ENCODE measurements at regions not wholly inside any gene's neighbourhood (a gene's known extent, or its start where the extent isn't known, plus 50 kb on each side); places are given as distances from the start of the nearest gene placed in this dataset.

DNA sequence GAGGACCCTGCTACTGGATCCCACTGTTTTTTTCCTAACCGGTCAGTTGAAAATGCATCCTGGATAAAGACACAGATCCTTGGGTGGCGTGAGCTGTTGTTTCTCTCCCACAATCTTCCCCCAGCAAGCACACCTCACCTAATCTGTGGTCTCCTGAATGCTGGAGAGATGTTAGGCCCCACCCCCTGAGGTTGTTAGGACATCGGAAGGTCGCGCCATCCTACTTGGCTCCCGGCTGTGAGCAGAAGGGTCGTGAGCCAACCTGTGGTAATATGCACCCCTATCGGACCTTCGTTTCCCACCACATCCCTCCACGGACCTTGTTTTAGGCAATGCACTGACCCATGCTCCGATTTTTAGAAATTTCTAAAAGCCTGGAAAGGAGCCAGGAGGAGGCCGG, 89.9 kb upstream of the IPO9 start:
- TF ChIP-seq, protein P1, sequence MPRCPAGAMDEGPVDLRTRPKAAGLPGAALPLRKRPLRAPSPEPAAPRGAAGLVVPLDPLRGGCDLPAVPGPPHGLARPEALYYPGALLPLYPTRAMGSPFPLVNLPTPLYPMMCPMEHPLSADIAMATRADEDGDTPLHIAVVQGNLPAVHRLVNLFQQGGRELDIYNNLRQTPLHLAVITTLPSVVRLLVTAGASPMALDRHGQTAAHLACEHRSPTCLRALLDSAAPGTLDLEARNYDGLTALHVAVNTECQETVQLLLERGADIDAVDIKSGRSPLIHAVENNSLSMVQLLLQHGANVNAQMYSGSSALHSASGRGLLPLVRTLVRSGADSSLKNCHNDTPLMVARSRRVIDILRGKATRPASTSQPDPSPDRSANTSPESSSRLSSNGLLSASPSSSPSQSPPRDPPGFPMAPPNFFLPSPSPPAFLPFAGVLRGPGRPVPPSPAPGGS (IDR thresholded peaks at IDR 0.05; ENCODE audit: borderline replicate concordance, insufficient read depth, low read depth, low read length, poor library complexity, severe bottlenecking): no peak
- TF ChIP-seq, protein P2, sequence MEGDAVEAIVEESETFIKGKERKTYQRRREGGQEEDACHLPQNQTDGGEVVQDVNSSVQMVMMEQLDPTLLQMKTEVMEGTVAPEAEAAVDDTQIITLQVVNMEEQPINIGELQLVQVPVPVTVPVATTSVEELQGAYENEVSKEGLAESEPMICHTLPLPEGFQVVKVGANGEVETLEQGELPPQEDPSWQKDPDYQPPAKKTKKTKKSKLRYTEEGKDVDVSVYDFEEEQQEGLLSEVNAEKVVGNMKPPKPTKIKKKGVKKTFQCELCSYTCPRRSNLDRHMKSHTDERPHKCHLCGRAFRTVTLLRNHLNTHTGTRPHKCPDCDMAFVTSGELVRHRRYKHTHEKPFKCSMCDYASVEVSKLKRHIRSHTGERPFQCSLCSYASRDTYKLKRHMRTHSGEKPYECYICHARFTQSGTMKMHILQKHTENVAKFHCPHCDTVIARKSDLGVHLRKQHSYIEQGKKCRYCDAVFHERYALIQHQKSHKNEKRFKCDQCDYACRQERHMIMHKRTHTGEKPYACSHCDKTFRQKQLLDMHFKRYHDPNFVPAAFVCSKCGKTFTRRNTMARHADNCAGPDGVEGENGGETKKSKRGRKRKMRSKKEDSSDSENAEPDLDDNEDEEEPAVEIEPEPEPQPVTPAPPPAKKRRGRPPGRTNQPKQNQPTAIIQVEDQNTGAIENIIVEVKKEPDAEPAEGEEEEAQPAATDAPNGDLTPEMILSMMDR (IDR thresholded peaks at IDR 0.05 in 2 of 3, conservative IDR thresholded peaks at IDR 0.05 in 1 of 3; ENCODE audit: control insufficient read depth in 2 of 3, extremely low read depth in 1 of 3, insufficient read depth in 1 of 3, low read depth in 3 of 3, low read length in 3 of 3): no peak
- TF ChIP-seq, protein P3, sequence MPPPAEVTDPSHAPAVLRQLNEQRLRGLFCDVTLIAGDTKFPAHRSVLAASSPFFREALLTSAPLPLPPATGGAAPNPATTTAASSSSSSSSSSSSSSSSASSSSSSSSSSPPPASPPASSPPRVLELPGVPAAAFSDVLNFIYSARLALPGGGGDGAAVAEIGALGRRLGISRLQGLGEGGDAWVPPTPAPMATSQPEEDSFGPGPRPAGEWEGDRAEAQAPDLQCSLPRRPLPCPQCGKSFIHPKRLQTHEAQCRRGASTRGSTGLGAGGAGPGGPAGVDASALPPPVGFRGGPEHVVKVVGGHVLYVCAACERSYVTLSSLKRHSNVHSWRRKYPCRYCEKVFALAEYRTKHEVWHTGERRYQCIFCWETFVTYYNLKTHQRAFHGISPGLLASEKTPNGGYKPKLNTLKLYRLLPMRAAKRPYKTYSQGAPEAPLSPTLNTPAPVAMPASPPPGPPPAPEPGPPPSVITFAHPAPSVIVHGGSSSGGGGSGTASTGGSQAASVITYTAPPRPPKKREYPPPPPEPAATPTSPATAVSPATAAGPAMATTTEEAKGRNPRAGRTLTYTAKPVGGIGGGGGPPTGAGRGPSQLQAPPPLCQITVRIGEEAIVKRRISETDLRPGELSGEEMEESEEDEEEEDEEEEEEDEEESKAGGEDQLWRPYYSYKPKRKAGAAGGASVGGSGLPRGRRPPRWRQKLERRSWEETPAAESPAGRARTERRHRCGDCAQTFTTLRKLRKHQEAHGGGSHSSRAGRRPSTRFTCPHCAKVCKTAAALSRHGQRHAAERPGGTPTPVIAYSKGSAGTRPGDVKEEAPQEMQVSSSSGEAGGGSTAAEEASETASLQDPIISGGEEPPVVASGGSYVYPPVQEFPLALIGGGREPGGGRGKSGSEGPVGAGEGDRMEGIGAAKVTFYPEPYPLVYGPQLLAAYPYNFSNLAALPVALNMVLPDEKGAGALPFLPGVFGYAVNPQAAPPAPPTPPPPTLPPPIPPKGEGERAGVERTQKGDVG (CRISPR knock-in tag; IDR thresholded peaks at IDR 0.05): no peak
- TF ChIP-seq EGR1 (IDR thresholded peaks at IDR 0.05; ENCODE audit: borderline replicate concordance in 1 of 2, low read depth in 2 of 2, low read length in 2 of 2): no peak

Data from GM12878 (cell line).